A673 (cell line): ENCODE measurements at regions not wholly inside any gene's neighbourhood (a gene's known extent, or its start where the extent isn't known, plus 50 kb on each side); places are given as distances from the start of the nearest gene placed in this dataset.

Experiments
- BruUV-seq: library from RNA; stranded (reverse); fragments of 400-500 nt; replicated peaks from 2 replicates; lab custom pipeline; 2021; lab: Mats Ljungman, UMichigan
- CTCF ChIA-PET: fragments of 300-600 bp; sonication (Branson Sonifier 250); formaldehyde crosslinking; loops from one replicate; lab custom pipeline; 2022; ENCODE audit warnings: antibody characterized with exemption; lab: Charles Lee
- POLR2A ChIA-PET: fragments of 300-600 bp; sonication (Branson Sonifier 250); formaldehyde crosslinking; loops from one replicate; lab custom pipeline; 2022; ENCODE audit warnings: antibody characterized with exemption; ENCODE audit not compliant: low non-redundant PET; lab: Charles Lee
- DNase-seq: peaks from one replicate; pipeline ENCODE4 v3.0.0-alpha.2; 2015; ENCODE audit warnings: low spot score
- H3K27ac ChIP-seq: fragments of 200-600 bp; sonication (generic); 2 replicates; pipeline ENCODE4 v1.5.1; 2016; ENCODE audit warnings: mixed run types, low read depth, mild to moderate bottlenecking, mixed read lengths, antibody characterized with exemption, low read length; ENCODE audit not compliant: poor library complexity, severe bottlenecking
- H3K27me3 ChIP-seq: fragments of 200-600 bp; sonication (generic); replicated peaks from 2 replicates; pipeline ENCODE4 v1.6.1; 2017; ENCODE audit warnings: mixed run types, low read depth, mild to moderate bottlenecking, mixed read lengths, antibody characterized with exemption, low read length; ENCODE audit not compliant: insufficient read depth, poor library complexity
- H3K36me3 ChIP-seq: fragments of 200-600 bp; sonication (generic); 2 replicates; pipeline ENCODE4 v1.6.1; 2016; ENCODE audit warnings: mixed run types, mild to moderate bottlenecking, mixed read lengths, antibody characterized with exemption, low read length; ENCODE audit not compliant: insufficient read depth, poor library complexity, severe bottlenecking
- H3K4me1 ChIP-seq: fragments of 200-600 bp; sonication (generic); 2 replicates; pipeline ENCODE4 v1.6.1; 2017; ENCODE audit warnings: mixed run types, mild to moderate bottlenecking, mixed read lengths, antibody characterized with exemption, low read length; ENCODE audit not compliant: insufficient read depth, poor library complexity, severe bottlenecking
- H3K4me3 ChIP-seq: fragments of 200-600 bp; sonication (generic); 2 replicates; pipeline ENCODE4 v1.5.1; 2016; ENCODE audit warnings: low read depth, mixed run types, mild to moderate bottlenecking, mixed read lengths, low read length; ENCODE audit not compliant: poor library complexity, severe bottlenecking
- H3K9me3 ChIP-seq: fragments of 200-600 bp; sonication (generic); 2 replicates; pipeline ENCODE4 v1.6.1; 2016; ENCODE audit warnings: mixed run types, low read depth, mild to moderate bottlenecking, mixed read lengths, antibody characterized with exemption, low read length; ENCODE audit not compliant: poor library complexity, severe bottlenecking
- EZH2 ChIP-seq: fragments of 200-600 bp; sonication (generic); IDR thresholded peaks from 2 replicates; pipeline ENCODE4 v1.6.1; 2017; ENCODE audit warnings: borderline replicate concordance, low read depth, mild to moderate bottlenecking, mixed read lengths, antibody characterized with exemption, low read length; ENCODE audit not compliant: poor library complexity, severe bottlenecking
- intact Hi-C: fragments of 100-400 bp; cut with micrococcal nuclease; formaldehyde crosslinking; loops from one replicate; pipeline ENCODE4 v1.10.0; 2022; ENCODE audit not compliant: unreplicated experiment
- TF ChIP-seq, protein P1 (sequence below): fragments of 300-800, 200-600 bp; sonication (generic); conservative IDR thresholded peaks from 2 replicates; pipeline ENCODE4 v1.5.1; 2017; ENCODE audit warnings: low read depth, mild to moderate bottlenecking, antibody characterized with exemption, low read length, moderate library complexity, mixed read lengths

- TF ChIP-seq, protein P1, sequence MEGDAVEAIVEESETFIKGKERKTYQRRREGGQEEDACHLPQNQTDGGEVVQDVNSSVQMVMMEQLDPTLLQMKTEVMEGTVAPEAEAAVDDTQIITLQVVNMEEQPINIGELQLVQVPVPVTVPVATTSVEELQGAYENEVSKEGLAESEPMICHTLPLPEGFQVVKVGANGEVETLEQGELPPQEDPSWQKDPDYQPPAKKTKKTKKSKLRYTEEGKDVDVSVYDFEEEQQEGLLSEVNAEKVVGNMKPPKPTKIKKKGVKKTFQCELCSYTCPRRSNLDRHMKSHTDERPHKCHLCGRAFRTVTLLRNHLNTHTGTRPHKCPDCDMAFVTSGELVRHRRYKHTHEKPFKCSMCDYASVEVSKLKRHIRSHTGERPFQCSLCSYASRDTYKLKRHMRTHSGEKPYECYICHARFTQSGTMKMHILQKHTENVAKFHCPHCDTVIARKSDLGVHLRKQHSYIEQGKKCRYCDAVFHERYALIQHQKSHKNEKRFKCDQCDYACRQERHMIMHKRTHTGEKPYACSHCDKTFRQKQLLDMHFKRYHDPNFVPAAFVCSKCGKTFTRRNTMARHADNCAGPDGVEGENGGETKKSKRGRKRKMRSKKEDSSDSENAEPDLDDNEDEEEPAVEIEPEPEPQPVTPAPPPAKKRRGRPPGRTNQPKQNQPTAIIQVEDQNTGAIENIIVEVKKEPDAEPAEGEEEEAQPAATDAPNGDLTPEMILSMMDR: no peak
- no peak for TF ChIP-seq EZH2
- Histone ChIP-seq H3K4me1 (no peaks in the 10 kb centered on the region), H3K4me3 (no peak overlapping the region), H3K27ac (no peak overlapping the region), H3K27me3 (peaks cover 29% of the 10 kb centered on the region), H3K9me3 (no peaks in the 10 kb centered on the region), H3K36me3 (no peaks in the 10 kb centered on the region)
- ChIA-PET CTCF (no interaction called here), POLR2A (no interaction called here)
- no peak for DNase-seq
- intact Hi-C loops: no loop called here
- no TSS peak for BruUV-seq
Observed at GRCh38 chr20:60725311-60725906, 526.7 kb upstream of the CDH4 start.

- ChIA-PET POLR2A (no interaction called here), CTCF (no interaction called here)
- DNase-seq: no peak
- H3K4me3 ChIP-seq: no peak overlapping the region
- no TSS peak for BruUV-seq
- H3K27me3 ChIP-seq: peaks cover 26% of the 10 kb centered on the region
- TF ChIP-seq, protein P1: no peak
- no peak for TF ChIP-seq EZH2
- no peak overlapping the region for H3K27ac ChIP-seq
- H3K36me3 ChIP-seq: no peaks in the 10 kb centered on the region
- H3K9me3 ChIP-seq: peaks cover 5% of the 10 kb centered on the region
- H3K4me1 ChIP-seq: no peaks in the 10 kb centered on the region
- intact Hi-C loops: no loop called here
Observed at GRCh38 chr20:60727425-60727824, 524.6 kb upstream of the CDH4 start.

- DNase-seq: no peak
- Histone ChIP-seq H3K9me3 (peaks cover 5% of the 10 kb centered on the region), H3K4me1 (no peaks in the 10 kb centered on the region), H3K27ac (no peak overlapping the region), H3K4me3 (no peak overlapping the region), H3K27me3 (peaks cover 28% of the 10 kb centered on the region), H3K36me3 (no peaks in the 10 kb centered on the region)
- TF ChIP-seq, protein P1: no peak
- no TSS peak for BruUV-seq
- CTCF ChIA-PET: no interaction called here
- POLR2A ChIA-PET: no interaction called here
- intact Hi-C loops: no loop called here
Observed at GRCh38 chr20:60728705-60729104, 523.4 kb upstream of the CDH4 start.
